NOMO-1 treated with DMSO at 0.1 percent for 48 hours (cell line): ENCODE measurements at regions not wholly inside any gene's neighbourhood (a gene's known extent, or its start where the extent isn't known, plus 50 kb on each side); places are given as distances from the start of the nearest gene placed in this dataset.
"Not testable (repeated sequence)": the region's sequence is repeated elsewhere in the genome, so short reads cannot be mapped to it uniquely, and the experiment has no call there.

Experiments
- DNase-seq: peaks from one replicate; lab custom pipeline; 2025; ENCODE audit not compliant: unreplicated experiment; lab: John Stamatoyannopoulos, UW

DNA sequence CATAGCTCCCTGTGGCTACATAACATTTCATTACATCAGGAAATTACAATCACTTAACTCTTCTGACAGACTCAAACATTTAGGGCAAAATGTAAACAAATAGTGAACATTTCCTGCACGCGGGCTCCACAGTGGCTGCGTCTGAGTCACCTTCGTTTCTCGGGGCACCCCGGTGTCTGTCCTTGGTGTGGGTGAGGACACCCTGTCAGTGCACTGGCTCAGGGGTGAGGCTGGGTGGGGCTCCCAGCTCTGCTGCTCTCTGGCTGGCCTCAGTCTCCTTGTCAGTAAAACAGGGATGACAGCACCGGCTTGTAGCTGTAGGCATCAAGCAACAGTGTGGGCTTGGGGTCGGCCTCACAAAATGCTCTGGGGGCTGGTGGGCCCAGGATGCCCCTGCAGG is 237.1 kb upstream of the SHH start:
- no peak for DNase-seq

GRCh38 chr7:156046031-156046560 is 233.8 kb upstream of the SHH start:
- no peak for DNase-seq

DNA sequence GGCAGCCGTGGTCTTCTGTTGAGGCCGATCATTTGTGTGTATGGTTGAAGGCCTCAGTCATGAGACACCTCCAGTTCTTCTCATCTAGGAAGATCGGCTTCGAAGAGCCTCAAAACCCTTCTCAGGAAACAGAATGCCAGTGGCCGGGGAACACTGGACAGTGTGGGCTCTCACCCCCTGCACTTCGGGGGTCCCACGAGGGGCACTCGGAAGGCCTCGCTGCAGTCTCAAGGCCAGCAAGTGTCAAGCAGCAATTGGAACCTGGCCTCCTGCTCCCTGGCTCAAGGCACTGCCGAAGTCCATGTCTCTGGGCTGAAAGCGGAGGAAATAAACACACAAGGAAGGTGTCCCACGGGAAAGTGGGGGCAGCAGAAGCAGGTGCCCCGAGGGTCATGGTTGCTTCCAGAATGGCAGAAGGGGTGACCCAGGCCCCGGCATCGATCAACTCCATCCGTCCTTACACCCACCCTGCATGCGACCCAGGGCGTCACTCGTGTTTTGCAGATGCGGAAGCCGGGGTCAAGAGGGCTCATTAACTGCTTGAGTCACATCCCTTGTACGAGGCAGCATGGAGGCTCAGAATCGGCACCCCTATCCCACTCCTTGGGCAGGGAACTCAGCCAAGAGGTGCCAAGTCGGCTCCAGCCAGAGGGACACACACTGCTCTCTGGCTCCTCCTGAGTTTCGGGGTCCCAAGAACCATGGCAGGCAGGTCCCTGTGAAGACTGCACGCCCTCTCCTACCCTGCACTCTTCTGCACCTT is 231.3 kb upstream of the SHH start:
- no peak for DNase-seq

GRCh38 chr7:156041398-156041797 is 229.1 kb upstream of the SHH start:
- no peak for DNase-seq

- peak; percentile 29 for DNase-seq
Observed at GRCh38 chr7:156039971-156040677, 227.9 kb upstream of the SHH start.

- DNase-seq: no peak
Observed at GRCh38 chr7:156039194-156039593, 226.9 kb upstream of the SHH start.

DNA sequence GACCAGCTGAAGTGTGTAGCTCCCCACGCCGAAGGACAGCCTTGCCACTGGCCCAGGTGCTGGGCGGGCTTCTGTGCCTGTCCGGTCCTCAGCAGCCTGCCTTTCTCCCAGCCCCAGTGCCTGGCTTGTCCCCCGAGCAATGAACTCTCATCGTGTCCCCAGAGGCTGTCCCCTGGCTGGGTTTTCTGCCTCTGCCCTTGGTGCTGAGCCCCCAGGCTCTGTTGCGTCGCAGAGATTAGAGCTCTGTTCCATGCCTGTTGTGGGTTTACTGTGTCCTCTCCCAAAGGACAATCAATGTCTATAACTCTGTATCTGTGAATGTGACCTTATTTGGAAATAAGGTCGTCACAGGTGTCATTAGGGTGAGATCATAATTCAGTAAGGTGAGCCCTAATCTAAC is 226.1 kb upstream of the SHH start:
- DNase-seq: no peak

DNA sequence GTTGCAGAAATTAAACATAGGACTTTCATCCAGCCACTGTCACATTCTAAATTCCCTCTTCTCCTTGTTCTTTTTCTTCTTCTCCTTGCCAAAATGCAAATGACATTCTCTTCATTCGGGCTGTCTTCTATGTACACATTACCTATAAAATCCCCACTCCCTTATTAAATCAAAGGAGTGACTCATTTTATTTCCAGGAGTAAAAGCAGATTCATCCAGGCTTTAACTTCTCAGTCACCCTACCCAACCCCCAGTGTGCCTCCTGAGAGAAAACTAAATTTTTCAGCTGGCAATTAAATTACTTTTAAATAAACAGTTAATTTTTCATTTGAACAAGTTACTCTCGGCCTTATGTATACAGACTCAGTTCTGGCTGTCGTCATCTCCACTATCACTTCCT is 223.9 kb upstream of the SHH start:
- DNase-seq: no peak

DNA sequence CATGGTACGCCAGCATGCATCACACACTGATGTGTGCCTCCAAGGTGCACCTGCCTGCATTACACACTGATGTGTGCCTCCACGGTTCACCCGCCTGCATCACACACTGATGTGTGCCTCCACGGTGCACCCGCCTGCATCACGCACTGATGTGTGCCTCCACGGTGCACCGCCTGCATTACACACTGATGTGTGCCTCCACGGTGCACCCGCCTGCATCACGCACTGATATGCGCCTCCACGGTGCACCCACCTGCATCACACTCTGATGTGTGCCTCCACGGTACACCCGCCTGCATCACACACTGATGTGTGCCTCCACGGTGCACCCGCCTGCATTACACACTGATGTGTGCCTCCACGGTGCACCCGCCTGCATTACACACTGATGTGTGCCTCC is 223.1 kb upstream of the SHH start:
- DNase-seq: not testable (repeated sequence)

- peak; percentile 51 for DNase-seq
Observed at GRCh38 chr7:156034397-156034796, 222.1 kb upstream of the SHH start.

DNA sequence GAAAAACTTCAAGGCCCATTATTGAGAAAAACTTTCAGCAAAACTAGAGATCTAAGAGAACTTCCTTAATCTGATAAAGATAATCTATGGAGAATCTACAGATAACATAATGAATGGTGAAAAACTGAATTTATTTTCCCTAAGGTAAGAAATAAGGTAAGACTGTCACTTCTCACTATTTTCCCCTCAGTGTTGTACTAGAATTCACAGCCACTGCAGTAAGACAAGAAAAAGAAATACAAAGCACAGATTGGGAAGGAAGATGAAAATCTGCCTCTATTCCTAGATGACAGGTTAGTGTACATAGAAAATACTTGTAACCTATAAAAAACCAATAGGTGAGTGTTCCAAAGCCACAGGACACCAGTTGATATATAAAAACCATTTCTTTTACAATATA is 220.7 kb upstream of the SHH start:
- DNase-seq: no peak

DNA sequence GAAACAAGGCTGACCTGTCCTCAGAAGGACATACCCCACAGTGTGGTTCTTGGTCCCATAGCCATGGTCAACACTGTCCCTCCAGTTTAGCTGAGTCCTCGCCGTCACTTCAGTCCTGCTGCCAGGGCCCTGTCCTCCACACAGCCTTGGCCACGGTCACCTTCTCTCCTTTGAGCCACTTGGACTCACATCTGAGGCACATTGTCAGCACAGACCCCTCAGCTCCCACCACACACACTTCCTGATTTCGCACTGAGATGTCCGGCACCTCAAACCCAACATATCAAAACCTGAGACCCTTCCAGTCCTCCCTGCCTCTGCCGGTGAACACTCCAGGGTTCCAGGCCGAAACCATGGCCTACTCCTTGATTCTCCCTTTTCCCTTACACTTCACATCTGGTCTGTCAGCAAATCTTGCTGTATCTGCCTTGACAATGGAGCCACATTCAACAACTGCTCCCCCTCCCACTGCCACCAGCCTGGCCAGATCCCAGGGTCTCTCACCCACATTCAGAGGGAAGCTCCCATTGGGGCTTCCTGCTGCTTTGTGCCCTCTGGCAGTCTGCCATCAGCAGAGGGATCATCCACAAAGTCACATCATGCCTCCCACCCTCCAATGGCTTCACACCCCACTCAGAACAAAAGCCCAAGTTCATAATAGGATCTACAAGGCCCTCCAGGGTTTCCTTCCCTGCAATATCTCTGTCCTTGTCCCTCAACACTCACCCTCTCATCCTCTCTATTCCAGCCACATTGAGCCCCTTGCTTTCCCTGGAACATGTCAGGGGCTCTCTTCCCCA is 219.6 kb upstream of the SHH start:
- no peak for DNase-seq

- DNase-seq: no peak
Observed at GRCh38 chr7:156029460-156030007, 217.3 kb upstream of the SHH start.

DNA sequence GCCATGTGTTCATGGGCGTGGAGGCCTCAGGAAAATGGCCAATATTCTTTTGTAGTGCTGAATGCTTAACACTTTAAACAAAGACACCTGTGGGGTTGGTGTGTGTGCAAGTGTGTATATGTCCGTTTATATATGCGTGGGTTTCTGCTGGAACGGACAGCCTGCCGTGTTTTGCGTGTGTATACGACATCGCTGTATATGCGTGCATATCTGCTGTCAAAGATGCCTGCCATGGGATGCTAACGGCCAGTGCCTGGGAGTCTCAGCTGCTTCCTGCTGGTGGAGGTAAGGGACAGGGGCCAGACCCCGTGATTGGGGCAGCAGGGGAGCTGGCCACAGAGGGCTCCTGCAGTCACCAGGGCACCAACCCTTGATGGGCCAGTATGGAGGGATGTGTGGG is 216.3 kb upstream of the SHH start:
- no peak for DNase-seq

GRCh38 chr7:156027821-156028220 is 215.6 kb upstream of the SHH start:
- no peak for DNase-seq

- DNase-seq: no peak
Observed at GRCh38 chr7:156026603-156027002, 214.3 kb upstream of the SHH start.

DNA sequence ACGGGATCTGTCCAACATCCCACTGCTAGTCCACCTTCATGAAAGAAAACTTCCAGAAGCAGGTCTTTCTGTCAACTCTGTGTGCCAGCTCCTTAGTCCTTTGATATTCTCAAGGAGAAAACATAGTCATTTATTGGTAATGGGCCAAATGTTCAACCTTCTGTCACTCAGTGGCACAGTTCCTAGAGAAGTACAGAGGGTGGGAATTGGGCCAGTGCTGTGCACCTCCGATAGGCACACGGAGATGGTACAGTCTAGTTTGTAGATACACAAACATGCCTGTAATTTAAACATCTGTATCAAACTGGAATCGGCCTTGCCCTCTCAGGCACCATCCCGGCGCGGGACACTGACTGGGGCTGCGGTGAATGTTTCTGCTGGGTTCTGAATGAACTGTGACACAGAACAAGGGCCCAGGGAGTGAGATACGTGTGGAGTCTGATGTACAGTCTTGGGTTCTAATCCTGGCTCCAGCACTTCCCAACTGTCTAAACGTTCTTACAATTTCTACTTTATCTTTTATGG is 213.9 kb upstream of the SHH start:
- DNase-seq: no peak

GRCh38 chr7:156025675-156026074 is 213.4 kb upstream of the SHH start:
- DNase-seq: no peak

DNA sequence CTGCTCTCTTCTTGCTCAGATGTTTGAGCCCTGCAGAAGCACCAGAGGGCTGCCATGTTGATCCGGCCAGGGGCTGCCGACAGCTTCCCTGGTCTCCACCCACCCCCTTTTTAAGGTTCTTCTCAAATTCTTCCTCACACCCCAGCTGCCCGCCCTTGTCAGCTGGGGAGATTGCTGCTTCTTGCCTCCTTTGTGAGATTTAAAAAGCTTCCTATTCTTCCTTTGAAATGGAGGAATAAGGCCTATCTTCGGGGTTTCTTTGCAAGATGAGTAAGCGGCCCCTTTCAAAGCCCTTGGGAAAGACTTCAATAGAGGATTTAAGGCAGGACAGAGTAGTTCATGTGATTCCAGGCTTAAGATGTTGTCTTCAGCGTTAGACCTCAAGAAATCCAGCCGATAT is 211.9 kb upstream of the SHH start:
- DNase-seq: no peak

GRCh38 chr7:156022483-156023459 is 210.5 kb upstream of the SHH start:
- DNase-seq: no peak
